ENCODE measurements at regions not wholly inside any gene's neighbourhood (a gene's known extent, or its start where the extent isn't known, plus 50 kb on each side); places are given as distances from the start of the nearest gene placed in this dataset.
A peak's percentile ranks its signal among the peaks of the same experiment; 100 is the strongest.

DNA sequence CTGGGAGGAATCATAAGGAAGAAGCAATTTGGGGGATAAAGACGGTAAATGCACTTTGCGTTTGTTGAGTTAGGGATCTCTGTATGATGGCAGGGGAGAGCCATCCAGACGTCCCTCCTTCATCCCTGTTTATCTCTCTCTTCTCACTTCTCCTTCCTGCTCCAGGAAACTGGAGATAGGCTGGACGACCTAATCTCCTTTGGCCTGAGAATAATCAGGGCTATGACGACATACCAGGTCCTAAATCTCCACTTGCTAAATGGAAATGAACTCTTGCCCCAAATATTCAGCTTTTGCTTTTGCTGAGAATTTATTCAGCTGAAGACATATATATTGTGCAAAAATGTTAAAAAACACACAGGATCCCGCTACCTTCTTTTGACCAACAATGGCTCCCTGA is 182.9 kb upstream of the INHBA start:
- TF ChIP-seq, protein P1, sequence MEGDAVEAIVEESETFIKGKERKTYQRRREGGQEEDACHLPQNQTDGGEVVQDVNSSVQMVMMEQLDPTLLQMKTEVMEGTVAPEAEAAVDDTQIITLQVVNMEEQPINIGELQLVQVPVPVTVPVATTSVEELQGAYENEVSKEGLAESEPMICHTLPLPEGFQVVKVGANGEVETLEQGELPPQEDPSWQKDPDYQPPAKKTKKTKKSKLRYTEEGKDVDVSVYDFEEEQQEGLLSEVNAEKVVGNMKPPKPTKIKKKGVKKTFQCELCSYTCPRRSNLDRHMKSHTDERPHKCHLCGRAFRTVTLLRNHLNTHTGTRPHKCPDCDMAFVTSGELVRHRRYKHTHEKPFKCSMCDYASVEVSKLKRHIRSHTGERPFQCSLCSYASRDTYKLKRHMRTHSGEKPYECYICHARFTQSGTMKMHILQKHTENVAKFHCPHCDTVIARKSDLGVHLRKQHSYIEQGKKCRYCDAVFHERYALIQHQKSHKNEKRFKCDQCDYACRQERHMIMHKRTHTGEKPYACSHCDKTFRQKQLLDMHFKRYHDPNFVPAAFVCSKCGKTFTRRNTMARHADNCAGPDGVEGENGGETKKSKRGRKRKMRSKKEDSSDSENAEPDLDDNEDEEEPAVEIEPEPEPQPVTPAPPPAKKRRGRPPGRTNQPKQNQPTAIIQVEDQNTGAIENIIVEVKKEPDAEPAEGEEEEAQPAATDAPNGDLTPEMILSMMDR (IDR thresholded peaks at IDR 0.05) = no peak
- Histone ChIP-seq H3K4me3 (no peak overlapping the region), H3K27ac (peak overlapping the region in 1 of 2 donors; percentile 61)
- DNase-seq (ENCODE audit: low spot score) = no peak

DNA sequence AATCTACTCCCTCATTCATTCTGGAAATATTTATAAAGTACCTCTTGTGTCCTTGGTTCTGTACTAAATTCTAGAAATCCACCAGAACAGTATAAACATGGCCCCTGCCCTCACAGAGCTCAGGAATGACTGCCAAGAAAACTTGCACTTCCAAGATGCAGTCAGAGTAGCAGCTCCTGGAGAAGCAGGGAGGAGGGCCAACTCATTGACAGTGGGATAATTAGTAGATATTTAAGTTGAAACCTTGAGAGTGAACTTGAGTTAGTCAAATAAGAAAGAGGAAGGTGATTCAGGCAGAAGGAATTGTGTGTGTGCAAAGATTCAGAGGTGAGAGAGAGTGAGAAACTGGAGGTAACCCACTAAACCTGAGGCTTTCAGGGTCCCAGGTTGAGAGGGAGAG is 182.2 kb upstream of the INHBA start:
- TF ChIP-seq, protein P1 (IDR thresholded peaks at IDR 0.05) = no peak
- H3K27ac ChIP-seq = no peak overlapping the region
- DNase-seq (ENCODE audit: low spot score) = no peak
- no peak overlapping the region for H3K4me3 ChIP-seq

DNA sequence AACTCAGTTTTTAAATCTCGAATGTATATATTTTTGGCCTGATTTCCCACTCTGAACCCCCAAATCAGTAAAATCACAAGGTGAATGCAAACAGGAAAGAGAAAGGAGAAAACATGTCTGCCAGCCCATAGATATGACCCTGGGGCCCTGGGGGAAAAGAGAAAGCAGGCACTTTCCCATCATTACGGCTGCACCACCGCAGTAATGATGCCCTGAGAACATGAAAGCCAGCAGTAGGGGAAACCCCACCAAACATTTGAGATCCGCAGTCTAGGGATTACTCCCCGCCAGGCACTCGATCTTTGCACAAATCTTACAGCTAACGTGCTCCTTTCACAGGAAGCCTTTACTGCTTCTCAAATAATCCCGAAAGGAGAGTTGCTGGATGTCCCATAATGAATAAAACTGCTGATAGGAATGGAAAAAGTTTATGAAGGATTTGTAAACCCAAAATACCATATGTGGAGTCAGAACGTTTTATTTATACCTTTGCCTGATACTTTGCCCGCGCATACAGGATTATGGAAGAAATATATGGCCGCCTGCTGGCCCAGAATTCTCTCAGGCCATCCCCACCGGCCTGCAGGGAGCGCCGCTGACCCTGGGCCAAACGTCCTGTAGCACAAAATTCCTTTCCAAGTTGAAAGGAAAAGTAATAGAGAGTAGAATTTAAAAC is 180.0 kb upstream of the INHBA start:
- no peak overlapping the region for H3K27ac ChIP-seq
- H3K4me3 ChIP-seq = no peak overlapping the region
- TF ChIP-seq, protein P1 (IDR thresholded peaks at IDR 0.05) = no peak
- no peak for DNase-seq (ENCODE audit: low spot score)

DNA sequence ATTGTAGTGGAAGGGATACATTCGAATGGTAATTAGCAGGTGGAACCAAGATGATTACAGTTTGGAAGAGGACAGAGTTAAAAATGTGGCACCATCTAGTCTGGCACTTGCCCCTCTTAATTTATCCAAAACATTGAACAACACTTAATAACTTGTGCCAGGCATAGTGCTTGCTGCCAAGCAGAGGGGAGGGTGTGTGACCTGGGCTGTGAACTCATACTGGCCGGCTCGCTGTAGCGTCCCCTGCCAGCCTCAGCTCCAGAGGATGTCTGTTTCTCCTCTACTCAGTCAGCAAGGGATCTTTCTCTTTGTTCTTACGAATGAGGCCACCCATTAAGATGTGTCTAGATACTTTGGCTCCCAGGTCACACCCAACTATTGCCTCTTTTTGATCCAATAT is 179.4 kb upstream of the INHBA start:
- no peak overlapping the region for H3K27ac ChIP-seq
- DNase-seq (ENCODE audit: low spot score) = no peak
- TF ChIP-seq, protein P1 (IDR thresholded peaks at IDR 0.05) = no peak
- H3K4me3 ChIP-seq = no peak overlapping the region

DNA sequence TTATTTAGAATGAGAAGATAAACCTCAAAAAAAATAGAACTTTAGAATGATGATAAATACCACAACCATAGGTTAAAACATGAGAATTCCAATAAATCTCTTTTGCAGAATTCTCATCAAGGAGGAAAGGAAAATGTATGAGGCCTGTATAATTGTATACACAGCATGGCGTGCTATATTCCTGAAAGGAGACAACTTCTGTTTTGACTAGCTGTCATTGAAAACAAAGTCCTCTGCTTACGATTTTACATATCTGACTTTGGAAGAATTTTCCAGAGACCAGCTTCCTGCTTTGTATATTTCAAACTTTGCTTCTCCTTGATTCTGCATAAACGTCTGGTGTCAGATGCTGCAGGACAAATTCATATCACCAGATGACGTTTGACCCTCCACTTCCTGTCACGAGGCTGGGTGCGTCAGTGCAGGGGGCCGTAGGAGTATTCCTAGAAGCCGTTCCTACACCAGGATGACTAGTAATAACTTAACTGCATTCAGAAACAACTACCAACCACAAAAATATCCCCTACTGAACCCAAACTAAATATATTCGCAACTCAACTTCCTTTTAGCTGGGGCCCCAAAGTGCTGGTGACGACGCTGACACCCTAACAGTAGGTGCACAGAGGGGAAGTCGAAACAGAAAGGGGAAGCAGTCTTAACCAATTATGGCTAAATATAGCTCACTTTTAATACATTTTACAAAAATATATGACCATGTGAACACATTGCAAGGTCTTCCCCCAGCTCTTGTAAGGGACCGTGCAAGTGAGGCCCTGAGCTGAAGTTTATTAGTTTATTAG is 178.6 kb upstream of the INHBA start:
- no peak for DNase-seq (ENCODE audit: low spot score)
- Histone ChIP-seq H3K27ac (no peak overlapping the region), H3K4me3 (no peak overlapping the region)
- TF ChIP-seq, protein P1 (IDR thresholded peaks at IDR 0.05) = no peak

DNA sequence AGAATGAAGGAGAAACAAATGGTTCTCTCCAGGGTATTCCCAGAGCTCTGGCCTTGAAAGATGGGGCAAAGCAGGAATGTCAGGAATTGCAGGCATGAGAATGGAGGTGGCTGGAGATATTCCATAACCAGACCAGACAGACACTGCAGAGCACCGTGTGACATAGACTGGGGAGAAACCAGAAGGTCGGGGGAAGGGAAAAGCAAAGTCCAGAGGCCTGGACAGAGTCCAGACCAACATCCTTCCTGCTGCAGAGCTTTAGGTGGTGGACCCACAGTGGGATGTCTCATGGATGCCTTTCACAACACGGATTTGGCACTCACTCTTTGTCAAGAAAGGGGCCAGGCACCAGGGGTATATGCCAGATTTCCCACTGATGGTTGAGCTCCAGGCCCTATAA is 177.2 kb upstream of the INHBA start:
- Histone ChIP-seq H3K4me3 (no peak overlapping the region), H3K27ac (no peak overlapping the region)
- no peak for DNase-seq (ENCODE audit: low spot score)
- TF ChIP-seq, protein P1 (IDR thresholded peaks at IDR 0.05) = no peak

DNA sequence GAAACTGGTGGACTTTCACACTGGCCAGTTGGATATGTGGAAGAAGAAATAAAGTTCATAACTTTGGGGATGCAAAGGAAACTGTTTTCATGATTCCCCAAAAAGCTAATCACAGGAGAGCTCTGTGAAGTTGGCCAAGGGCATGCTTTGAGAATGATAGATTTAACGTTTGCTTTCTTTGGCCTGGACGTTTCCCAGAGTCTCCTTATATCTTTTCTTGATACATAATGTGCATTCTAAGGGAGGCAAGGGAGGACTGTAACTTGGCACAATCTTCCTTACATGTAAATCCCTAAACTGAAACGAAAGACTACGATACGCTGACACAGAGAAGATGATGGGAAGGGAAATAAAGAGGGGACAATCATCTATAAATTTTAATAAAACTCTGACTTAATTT is 176.5 kb upstream of the INHBA start:
- no peak for DNase-seq (ENCODE audit: low spot score)
- H3K4me3 ChIP-seq = no peak overlapping the region
- TF ChIP-seq, protein P1 (IDR thresholded peaks at IDR 0.05) = no peak
- no peak overlapping the region for H3K27ac ChIP-seq

Measured in coronary artery (tissue), 2 donors.